HEK293 (cell line): ENCODE measurements at regions not wholly inside any gene's neighbourhood (a gene's known extent, or its start where the extent isn't known, plus 50 kb on each side); places are given as distances from the start of the nearest gene placed in this dataset.
A peak's percentile ranks its signal among the peaks of the same experiment; 100 is the strongest.
"Not testable (repeated sequence)": the region's sequence is repeated elsewhere in the genome, so short reads cannot be mapped to it uniquely, and the experiment has no call there.

Experiments
- CTCF ChIA-PET: fragments of 350-600 bp; formaldehyde crosslinking; extraction: SDS; loops from one replicate; lab custom pipeline; 2021; ENCODE audit warnings: antibody characterized with exemption; lab: Yijun Ruan, JAX
- POLR2A ChIA-PET: fragments of 300-600 bp; formaldehyde crosslinking; extraction: SDS; loops from one replicate; lab custom pipeline; 2020; ENCODE audit warnings: antibody characterized with exemption, inconsistent platforms; lab: Yijun Ruan, JAX
- H3K27ac ChIP-seq: fragments of 200-500 bp; sonication (Bioruptor generic); 2 replicates; pipeline ENCODE4 v1.5.1; 2014; ENCODE audit warnings: low read depth, low read length, control low read depth, inconsistent platforms; ENCODE audit errors: extremely low read depth
- H3K36me3 ChIP-seq, 2 experiments: fragments of 200-500 bp in 1 of 2; sonication (Bioruptor generic) in 1 of 2; 1 replicate in 1 of 2; 2 replicates in 1 of 2; pipeline ENCODE4 v1.5.1; 2014 to 2017; ENCODE audit warnings: inconsistent platforms in 2 of 2, low read length in 2 of 2; ENCODE audit not compliant: control insufficient read depth in 2 of 2, insufficient read depth in 1 of 2
- H3K4me1 ChIP-seq: fragments of 200-500 bp; sonication (Bioruptor generic); 2 replicates; pipeline ENCODE4 v1.5.1; 2014; ENCODE audit warnings: mild to moderate bottlenecking, low read length, inconsistent platforms; ENCODE audit not compliant: control insufficient read depth, insufficient read depth
- H3K4me3 ChIP-seq: 2 replicates; pipeline ENCODE4 v1.5.1; 2011; ENCODE audit warnings: low read depth, mild to moderate bottlenecking, control low read depth, low read length, moderate library complexity
- H3K9me3 ChIP-seq: fragments of 200-500 bp; sonication (Bioruptor generic); 2 replicates; pipeline ENCODE4 v1.5.1; 2014; ENCODE audit warnings: low read depth, low read length, inconsistent platforms; ENCODE audit not compliant: control insufficient read depth, insufficient read depth
- GLIS2 ChIP-seq: fragments of 450-650 bp; formaldehyde crosslinking; IDR thresholded peaks from 2 replicates; pipeline ENCODE4 v1.5.1; 2016; ENCODE audit warnings: missing biosample characterization, missing genetic modification characterization
- KLF17 ChIP-seq: fragments of 450-650 bp; formaldehyde crosslinking; IDR thresholded peaks from 2 replicates; pipeline ENCODE4 v1.5.1; 2016; ENCODE audit warnings: missing biosample characterization, missing genetic modification characterization
- ZBTB20 ChIP-seq: fragments of 450-650 bp; formaldehyde crosslinking; IDR thresholded peaks from 2 replicates; pipeline ENCODE4 v1.5.1; 2016; ENCODE audit warnings: missing biosample characterization, missing genetic modification characterization
- ZNF394 ChIP-seq: fragments of 450-650 bp; formaldehyde crosslinking; IDR thresholded peaks from 2 replicates; pipeline ENCODE4 v1.5.1; 2016; ENCODE audit warnings: missing biosample characterization, missing genetic modification characterization, mild to moderate bottlenecking, moderate library complexity, borderline replicate concordance
- ZNF645 ChIP-seq: fragments of 450-650 bp; formaldehyde crosslinking; IDR thresholded peaks from 2 replicates; pipeline ENCODE4; 2016; ENCODE audit warnings: missing biosample characterization, missing genetic modification characterization
- ZNF776 ChIP-seq: fragments of 450-650 bp; formaldehyde crosslinking; IDR thresholded peaks from 2 replicates; pipeline ENCODE4 v1.5.0; 2017; ENCODE audit warnings: missing biosample characterization, missing genetic modification characterization, borderline replicate concordance

- TF ChIP-seq ZNF776 (tag by site-specific recombination) (no peak), GLIS2 (tag by site-specific recombination) (no peak), ZNF645 (tag by site-specific recombination) (no peak), ZNF394 (no peak), KLF17 (tag by site-specific recombination) (no peak)
These were observed 361.0 kb downstream of the ANAPC1 start (continued) for GRCh38 chr2:111523009-111523408.

GRCh38 chr2:111525026-111525425 is 359.0 kb downstream of the ANAPC1 start:
- POLR2A ChIA-PET, result interaction anchor here (0.9 kb wide), 1 partner anchor 297 kb away, joined by 3 read pairs; no protein-coding TSS in a partner anchor
- CTCF ChIA-PET, result interaction anchor here (0.6 kb wide), 1 partner anchor 12 kb away, joined by 3 read pairs; no protein-coding TSS in a partner anchor
- H3K4me3 ChIP-seq, H3K4me1 ChIP-seq, H3K9me3 ChIP-seq, H3K36me3 ChIP-seq, H3K27ac ChIP-seq: not testable (repeated sequence)

- H3K9me3 ChIP-seq, POLR2A ChIA-PET, H3K4me1 ChIP-seq, H3K4me3 ChIP-seq, H3K27ac ChIP-seq, H3K36me3 ChIP-seq, CTCF ChIA-PET: not testable (repeated sequence)
These were observed 357.9 kb downstream of the ANAPC1 start for GRCh38 chr2:111526041-111526639.

- H3K9me3 ChIP-seq, CTCF ChIA-PET, H3K36me3 ChIP-seq, H3K4me1 ChIP-seq, H3K4me3 ChIP-seq, POLR2A ChIA-PET, H3K27ac ChIP-seq: not testable (repeated sequence)
- peak; percentile 24; the same call in 1 of the 2 replicates for TF ChIP-seq ZBTB20
These were observed 356.1 kb downstream of the ANAPC1 start for GRCh38 chr2:111527707-111528400.

GRCh38 chr2:111529022-111529421 is 355.0 kb downstream of the ANAPC1 start:
- H3K9me3 ChIP-seq, CTCF ChIA-PET, H3K27ac ChIP-seq, H3K36me3 ChIP-seq, H3K4me1 ChIP-seq, POLR2A ChIA-PET, H3K4me3 ChIP-seq: not testable (repeated sequence)

- H3K27ac ChIP-seq, H3K4me3 ChIP-seq, POLR2A ChIA-PET, CTCF ChIA-PET, H3K4me1 ChIP-seq, H3K9me3 ChIP-seq, H3K36me3 ChIP-seq: not testable (repeated sequence)
These were observed 353.6 kb downstream of the ANAPC1 start for GRCh38 chr2:111530239-111530965.

GRCh38 chr2:111532682-111533556 is 351.1 kb downstream of the ANAPC1 start:
- H3K9me3 ChIP-seq, H3K27ac ChIP-seq, CTCF ChIA-PET, POLR2A ChIA-PET, H3K4me1 ChIP-seq, H3K36me3 ChIP-seq, H3K4me3 ChIP-seq: not testable (repeated sequence)

GRCh38 chr2:111533557-111534247 is 350.3 kb downstream of the ANAPC1 start:
- CTCF ChIA-PET, H3K4me3 ChIP-seq, POLR2A ChIA-PET, H3K27ac ChIP-seq, H3K4me1 ChIP-seq, H3K9me3 ChIP-seq, H3K36me3 ChIP-seq: not testable (repeated sequence)
